ENCODE measurements at regions not wholly inside any gene's neighbourhood (a gene's known extent, or its start where the extent isn't known, plus 50 kb on each side); places are given as distances from the start of the nearest gene placed in this dataset.

GRCh38 chr7:98707076-98707475 lies 90.0 kb downstream of the NPTX2 start:
- intact Hi-C loops (cut with DNase I) = no loop called here
- Histone ChIP-seq H3K27ac (no peak overlapping the region), H3K27me3 (peaks cover 0 to 27% (median 12%) of the 10 kb centered on the region in 7 donors), H3K4me1 (no peaks in the 10 kb centered on the region), H3K36me3 (no peaks in the 10 kb centered on the region), H3K4me3 (no peak overlapping the region), H3K9me3 (no peaks in the 10 kb centered on the region)
- WGBS, 2 donors = 75 to 82% methylated on average over 4 of the region's 4 CpGs
- ATAC-seq (no peak), DNase-seq (no peak)
- no peak for TF ChIP-seq CTCF (IDR thresholded peaks at IDR 0.05)

DNA sequence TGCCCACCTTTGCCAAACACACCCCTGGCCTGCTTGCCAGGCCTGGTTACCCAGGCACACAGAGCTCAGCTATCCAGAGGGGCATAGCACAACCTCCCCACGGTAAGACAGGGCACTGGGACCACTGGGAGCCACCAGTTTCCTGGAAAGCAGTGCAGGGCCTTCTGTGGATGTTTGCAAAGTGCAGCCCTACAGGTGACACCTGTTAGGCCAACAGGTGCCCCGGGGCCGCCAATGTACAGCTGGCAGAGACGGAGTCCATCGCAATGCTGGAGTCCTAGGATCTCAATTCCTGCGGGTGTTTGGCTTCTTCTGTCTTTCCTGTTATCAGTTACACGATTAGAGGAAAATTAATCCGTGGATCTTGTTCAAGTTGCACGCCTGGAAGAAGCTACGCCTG lies 94.9 kb downstream of the NPTX2 start:
- peaks cover 0 to 5% (median 0%) of the 10 kb centered on the region in 7 donors for H3K27me3 ChIP-seq
- H3K9me3 ChIP-seq = no peaks in the 10 kb centered on the region
- intact Hi-C loops (cut with DNase I) = no loop called here
- no peaks in the 10 kb centered on the region for H3K4me1 ChIP-seq
- WGBS, 2 donors = 88 to 89% methylated on average over 10 of the region's 10 CpGs
- DNase-seq = no peak
- H3K36me3 ChIP-seq = no peaks in the 10 kb centered on the region
- no peak overlapping the region for H3K4me3 ChIP-seq
- TF ChIP-seq CTCF (IDR thresholded peaks at IDR 0.05) = no peak
- H3K27ac ChIP-seq = no peak overlapping the region
- ATAC-seq = no peak

DNA sequence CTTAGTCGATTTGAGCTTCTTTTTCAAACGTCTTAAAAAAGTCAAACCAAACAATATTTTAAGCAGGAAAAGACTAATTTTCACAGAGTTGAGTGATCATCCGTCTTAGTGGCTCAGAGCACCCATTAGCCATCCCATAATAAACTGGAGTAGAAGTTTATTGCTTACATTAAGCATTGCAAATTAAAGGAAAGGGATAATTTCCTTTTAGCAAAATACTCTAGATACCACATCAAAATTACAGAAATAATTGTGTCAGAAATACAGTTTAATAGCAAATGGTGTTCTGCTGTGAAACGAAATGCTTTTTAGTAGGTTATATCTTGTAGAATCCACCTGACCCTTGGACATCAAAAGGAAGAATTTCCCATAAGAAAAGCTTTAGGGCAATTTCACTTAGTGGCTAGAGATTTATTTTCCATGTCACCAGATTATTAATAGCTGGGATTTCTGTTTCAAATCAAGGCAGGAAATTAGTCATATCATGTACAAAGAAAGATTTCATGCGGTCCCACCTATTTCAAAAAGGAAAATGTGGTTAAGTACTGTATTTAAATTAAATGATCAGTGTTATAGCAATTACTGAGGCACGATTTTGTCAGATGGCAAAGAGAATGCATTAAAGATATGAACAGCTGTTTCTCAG lies 96.2 kb downstream of the NPTX2 start:
- ATAC-seq = peak in 1 of 8 donors; percentile 44

GRCh38 chr7:98719396-98719795 lies 102.3 kb downstream of the NPTX2 start:
- DNase-seq = no peak
- no peak for ATAC-seq
- TF ChIP-seq CTCF (IDR thresholded peaks at IDR 0.05) = no peak
- Histone ChIP-seq H3K27ac (no peak overlapping the region), H3K4me3 (no peak overlapping the region), H3K9me3 (no peaks in the 10 kb centered on the region), H3K27me3 (peaks cover 0 to 14% (median 6%) of the 10 kb centered on the region in 7 donors), H3K36me3 (no peaks in the 10 kb centered on the region), H3K4me1 (no peaks in the 10 kb centered on the region)
- WGBS, 2 donors = 64 to 68% methylated on average over 8 of the region's 8 CpGs
- intact Hi-C loops (cut with DNase I) = no loop called here

More for the DNA sequence above, 96.2 kb downstream of the NPTX2 start:
- TF ChIP-seq CTCF (IDR thresholded peaks at IDR 0.05) = no peak
- no peaks in the 10 kb centered on the region for H3K27me3 ChIP-seq
- intact Hi-C loops (cut with DNase I) = no loop called here
- H3K27ac ChIP-seq = no peak overlapping the region
- DNase-seq = no peak
- no peaks in the 10 kb centered on the region for H3K4me1 ChIP-seq
- no peaks in the 10 kb centered on the region for H3K9me3 ChIP-seq
- WGBS, 2 donors = 46 to 64% methylated on average over 6 of the region's 6 CpGs
- H3K36me3 ChIP-seq = no peaks in the 10 kb centered on the region
- H3K4me3 ChIP-seq = no peak overlapping the region
